ENCODE measurements at regions not wholly inside any gene's neighbourhood (a gene's known extent, or its start where the extent isn't known, plus 50 kb on each side); places are given as distances from the start of the nearest gene placed in this dataset.
"Not testable (repeated sequence)": the region's sequence is repeated elsewhere in the genome, so short reads cannot be mapped to it uniquely, and the experiment has no call there.

DNA sequence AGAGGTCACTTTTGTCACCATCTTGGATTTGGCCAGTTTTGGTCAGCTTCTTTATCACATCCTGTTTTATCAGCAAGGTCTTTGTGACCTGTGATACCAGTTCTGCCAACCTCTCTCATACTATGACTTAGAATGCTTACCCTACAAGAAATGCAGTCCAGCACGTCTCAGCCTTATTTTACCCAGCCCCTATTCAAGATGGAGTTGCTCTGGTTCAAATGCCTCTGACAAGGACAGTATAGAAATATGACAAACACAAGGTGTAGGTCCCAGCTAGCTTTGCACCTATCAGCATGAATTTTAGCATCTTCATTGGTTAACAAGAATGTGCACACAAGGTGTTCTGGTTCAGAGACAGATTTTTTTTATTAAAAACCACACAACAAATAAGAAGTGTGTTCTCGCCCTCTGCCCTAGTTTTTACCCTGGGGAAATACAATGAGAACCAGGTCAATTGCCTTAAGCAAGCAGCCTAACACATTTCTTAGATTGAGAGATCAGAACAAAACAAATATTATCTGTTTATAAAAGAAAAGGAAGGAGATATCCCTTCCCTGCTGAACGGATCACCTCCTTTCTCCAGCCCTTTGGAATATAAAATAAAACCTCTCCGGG, 962.3 kb upstream of the PRKX start:
- no peak for DNase-seq (ENCODE audit: low spot score)

DNA sequence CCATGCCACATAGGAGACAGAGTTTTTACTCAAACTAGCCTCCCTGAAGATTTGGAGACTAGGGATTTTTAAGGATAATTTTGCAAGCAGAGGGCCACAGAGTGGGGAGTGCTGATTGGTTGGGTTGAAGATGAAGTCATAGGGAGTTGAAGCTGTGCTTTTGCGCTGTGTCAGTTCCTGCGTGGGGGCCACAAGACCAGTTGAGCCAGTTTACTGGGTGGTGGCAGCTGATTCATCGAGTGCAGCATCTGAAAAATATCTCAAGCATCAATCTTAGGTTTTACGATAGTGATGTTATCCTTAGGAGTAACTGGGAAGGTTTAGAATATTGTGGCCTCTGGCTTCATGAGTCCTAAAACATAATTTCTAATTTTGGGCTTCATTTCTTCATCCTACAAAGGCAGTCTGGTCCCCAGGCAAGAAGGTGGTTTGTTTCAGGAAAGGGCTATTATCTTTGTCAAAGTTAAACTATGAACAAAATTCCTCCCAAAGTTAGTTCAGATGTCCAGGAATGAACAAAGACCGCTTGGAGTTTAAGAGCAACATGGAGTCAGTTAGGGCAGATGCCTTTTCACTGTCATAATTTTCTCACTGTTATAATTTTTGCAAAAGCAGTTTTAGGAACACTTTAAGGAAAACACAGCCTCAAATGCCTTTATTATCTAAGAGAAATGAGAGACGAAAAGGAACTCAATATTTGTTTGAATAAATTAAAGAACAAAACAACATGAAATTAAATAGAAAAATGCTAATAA, 960.8 kb upstream of the PRKX start:
- DNase-seq (ENCODE audit: low spot score): no peak

- no peak for DNase-seq (ENCODE audit: low spot score)
These were observed 957.9 kb upstream of the PRKX start for GRCh38 chrX:4671344-4671743.

- no peak for DNase-seq (ENCODE audit: low spot score)
These were observed 957.2 kb upstream of the PRKX start for GRCh38 chrX:4670606-4671005.

- no peak for DNase-seq (ENCODE audit: low spot score)
These were observed 955.5 kb upstream of the PRKX start for GRCh38 chrX:4668802-4669536.

DNA sequence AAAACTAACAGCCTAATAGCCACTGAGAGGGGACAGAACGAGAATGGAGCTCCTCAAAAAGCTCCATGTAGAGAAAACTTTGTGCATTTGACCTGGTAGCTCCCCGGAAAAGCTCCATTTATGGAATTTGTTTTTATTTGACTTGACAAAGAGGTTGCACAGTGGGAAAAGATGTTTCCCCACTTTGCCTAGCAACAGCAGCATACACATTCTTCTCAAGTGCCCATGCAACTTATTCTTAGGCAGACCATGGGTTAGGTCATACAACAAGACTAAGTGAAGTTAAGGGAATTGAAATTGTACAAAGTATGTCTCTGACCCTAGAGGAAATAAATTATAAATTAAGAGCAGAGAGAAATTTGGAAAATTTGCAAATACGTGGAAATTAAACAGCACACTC, 949.6 kb upstream of the PRKX start:
- no peak for DNase-seq (ENCODE audit: low spot score)

DNA sequence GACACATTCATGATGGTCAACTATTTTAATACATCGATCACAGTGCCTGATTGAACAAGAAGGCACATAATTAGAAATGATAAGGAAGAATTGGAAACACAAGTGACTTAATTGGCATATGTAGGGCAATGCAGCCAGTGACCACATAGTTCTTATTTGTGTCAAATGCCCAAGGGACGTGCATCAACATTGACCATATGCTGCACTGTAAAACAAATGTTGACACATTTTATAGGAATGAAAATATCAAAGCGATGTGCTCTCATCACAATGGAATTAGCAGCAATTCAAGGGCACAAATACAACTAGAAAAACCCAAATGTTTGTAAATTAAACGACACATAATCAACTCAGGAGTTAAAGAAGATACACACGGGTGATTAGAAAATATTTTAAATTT, 948.3 kb upstream of the PRKX start:
- DNase-seq (ENCODE audit: low spot score): no peak

DNA sequence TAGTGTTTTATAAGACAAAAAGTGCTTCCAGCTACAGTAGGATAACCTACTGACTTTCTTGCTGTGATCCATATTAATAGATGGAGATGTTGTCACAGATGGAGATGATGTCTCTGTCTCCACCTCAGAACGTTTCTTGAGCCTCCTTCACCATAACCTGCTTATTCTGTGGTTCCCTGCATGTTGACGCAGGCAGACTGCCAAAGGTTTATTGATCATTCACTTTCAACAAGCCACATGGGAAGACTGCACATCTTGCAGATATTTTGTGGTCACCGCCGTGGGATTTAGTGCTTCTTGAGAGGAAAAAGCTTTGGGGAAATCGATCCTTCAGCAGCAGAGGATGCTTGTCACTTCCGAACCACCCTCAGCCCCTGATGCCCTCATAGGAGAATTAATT, 943.0 kb upstream of the PRKX start:
- DNase-seq (ENCODE audit: low spot score): no peak

GRCh38 chrX:4655743-4656142, 942.3 kb upstream of the PRKX start:
- DNase-seq (ENCODE audit: low spot score): no peak

DNA sequence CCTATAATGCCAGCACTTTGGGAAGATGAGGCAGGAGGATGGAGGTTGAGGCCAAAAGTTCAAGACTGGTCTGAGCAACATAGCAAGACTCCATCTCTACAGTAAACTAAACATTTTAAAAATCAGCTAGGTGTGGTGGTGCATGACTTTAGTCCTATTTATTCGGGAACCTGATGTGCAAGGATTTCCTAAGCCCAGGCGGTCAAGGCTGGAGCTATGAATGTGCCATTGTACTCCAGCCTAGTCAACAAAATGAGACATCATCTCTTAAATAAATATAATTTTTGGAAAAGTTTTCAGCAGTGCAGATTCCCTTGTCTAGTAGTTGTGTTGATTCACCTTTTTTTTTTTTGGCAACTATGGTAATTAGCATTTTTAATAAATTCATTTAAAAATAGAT, 928.7 kb upstream of the PRKX start:
- no peak for DNase-seq (ENCODE audit: low spot score)

DNA sequence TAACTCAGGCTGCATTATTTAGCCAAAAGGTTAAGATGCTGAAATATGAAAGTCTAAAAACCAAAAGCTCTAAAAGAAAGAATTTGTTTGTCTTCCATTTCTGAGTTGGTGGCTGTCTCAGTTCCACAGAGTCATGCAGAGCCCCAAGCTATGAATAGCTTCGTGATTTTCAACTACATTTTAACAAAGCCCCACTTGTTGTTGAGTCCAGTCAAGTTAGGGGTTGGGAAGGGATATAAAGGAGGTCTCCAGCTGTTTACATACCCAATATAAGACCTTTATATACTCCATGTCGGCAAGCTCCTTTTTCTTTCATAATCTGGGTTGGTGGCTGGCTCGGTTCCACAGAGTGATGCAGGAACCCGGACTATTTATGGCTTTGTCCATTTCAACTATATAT, 924.6 kb upstream of the PRKX start:
- no peak for DNase-seq (ENCODE audit: low spot score)

GRCh38 chrX:4627414-4627813, 914.0 kb upstream of the PRKX start:
- no peak for DNase-seq (ENCODE audit: low spot score)

DNA sequence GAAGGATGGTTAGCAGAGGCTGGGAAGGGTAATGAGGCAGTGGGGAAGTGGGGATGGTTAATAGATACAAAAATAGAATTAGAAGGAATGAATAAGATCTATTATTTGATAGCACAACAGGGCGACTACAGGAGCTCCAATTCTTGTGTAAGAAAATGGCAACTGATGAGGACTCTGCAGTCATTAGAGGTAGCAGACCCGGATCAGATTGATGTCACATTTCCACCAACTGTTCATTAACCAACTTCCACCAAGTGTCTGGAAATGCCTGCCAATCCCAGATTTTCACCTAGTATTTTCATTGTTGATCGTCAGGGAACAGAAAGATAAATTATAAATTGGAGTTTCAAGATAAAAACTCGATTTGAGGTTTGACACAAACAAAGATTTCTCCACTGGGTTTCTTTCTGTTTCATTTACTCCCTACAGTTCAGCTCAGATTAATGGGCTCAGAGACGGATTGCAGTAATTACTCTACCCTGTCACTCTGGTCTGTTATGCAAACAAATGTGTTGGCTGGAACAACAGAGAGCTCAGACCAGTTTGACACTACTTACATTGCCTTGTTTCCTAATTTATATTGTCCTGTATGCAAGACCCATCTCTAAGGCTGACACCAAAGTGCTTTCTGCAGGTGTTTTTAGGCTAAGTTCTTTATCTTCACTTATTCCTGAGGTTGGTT, 909.2 kb upstream of the PRKX start:
- no peak for DNase-seq (ENCODE audit: low spot score)

DNA sequence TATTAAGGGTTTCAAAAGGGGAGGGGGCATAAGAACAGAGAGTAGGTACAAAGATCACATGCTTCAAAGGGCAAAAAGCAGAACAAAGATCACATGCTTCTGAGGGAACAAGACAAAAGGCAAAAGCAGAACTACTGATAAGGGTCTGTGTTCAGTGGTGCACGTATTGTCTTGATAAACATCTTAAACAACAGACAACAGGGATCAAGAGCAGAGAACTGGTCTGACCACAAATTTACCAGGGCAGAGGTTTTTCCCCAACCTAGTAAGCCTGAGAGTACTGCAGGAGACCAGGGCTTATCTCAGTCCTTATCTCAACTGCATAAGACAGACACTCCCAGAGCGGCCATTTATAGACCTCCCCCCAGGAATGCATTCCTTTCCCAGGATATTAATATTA, 900.2 kb upstream of the PRKX start:
- DNase-seq (ENCODE audit: low spot score): not testable (repeated sequence)

DNA sequence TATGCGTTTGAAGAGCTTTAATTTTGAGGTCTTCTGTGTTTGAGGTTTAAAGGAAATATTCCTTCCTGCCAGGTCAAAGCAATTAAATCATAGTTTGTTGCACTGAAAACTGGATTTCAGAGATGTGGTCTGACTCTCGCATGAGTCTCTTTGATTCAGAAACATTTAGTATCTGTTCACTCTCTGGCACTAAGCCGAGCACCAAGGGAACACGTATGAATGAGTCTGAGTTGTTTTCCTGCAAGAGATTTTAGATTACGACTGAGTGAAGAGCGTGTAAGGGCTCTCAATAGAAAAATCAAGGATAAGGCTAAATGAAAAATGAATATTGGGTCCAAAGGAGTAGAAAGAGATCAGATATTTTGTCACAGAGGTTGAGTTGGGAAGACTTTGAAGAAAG, 875.4 kb upstream of the PRKX start:
- DNase-seq (ENCODE audit: low spot score): no peak

DNA sequence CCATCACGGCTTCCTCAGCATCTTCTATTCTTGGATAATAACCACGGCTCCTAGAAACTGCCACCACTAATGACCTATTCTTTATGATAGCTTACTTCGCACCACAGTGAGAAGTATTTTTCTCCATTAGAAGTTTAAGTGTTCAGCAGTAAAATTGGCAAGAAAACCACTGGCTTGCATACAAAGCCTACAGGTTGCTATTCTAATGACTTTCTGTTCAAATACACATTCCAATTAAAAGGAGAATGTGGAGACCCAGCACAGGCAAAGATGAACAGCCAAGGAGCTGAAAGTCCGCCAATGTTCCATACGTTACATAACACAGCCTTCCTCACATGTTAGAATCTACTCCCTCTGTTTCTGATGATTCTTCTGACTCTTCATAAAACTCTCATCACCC, 875.0 kb upstream of the PRKX start:
- no peak for DNase-seq (ENCODE audit: low spot score)

DNA sequence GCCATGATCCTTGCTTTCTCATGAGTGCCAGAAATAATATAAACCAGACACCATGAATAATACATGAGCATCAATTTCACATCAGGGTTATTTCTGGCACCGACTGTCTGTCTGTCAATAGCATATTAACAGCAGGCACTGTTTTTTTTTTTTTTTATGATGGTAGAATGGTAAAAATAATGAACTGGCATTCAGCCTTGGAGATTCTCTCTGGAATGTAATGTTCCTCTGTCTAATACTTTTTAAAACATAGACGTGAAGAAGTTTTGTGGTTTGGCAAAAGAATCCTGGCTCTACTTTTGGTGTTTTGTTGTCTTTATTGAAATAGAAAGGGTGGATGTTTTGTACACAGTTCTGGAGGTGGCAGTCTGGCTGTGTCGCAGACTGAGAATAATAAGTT, 874.6 kb upstream of the PRKX start:
- DNase-seq (ENCODE audit: low spot score): no peak

DNA sequence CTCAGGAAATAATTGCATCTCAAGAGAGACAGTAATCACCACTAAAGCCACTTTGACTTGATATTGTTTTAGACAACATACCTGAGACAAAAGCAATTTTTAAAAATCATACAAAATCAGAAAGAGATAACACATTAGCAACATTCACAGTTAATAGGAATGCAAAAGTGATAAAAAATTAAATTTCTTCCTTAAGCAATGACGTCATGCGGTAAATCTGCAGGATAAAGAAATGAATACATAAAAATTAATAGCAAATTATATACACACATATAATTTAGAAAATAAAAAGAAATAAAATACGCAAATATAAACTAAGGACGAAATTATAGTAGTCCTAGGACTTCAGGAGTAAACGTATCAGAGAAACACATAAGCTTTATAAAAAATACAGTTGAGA, 866.5 kb upstream of the PRKX start:
- no peak for DNase-seq (ENCODE audit: low spot score)

GRCh38 chrX:4579480-4579879, 866.0 kb upstream of the PRKX start:
- DNase-seq (ENCODE audit: low spot score): no peak

DNA sequence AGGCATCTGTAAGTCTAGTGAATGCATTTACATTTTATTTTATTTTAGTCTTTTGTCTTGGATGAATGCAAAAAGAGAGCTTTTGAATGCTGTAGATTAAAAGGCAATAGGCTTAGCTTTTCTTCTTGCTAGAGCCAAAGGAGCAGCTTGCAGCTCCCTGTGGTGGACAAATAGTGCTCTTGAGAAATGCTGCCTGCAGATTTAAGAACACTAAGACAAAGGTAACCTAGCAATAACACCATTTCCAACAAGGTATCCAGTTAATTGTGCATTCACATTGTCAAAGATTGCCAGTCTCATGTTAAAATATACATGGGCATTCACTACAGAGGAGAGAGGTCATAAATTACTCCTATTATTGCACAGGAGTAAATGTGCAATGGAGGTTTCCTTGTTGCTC, 859.2 kb upstream of the PRKX start:
- DNase-seq (ENCODE audit: low spot score): no peak

DNA sequence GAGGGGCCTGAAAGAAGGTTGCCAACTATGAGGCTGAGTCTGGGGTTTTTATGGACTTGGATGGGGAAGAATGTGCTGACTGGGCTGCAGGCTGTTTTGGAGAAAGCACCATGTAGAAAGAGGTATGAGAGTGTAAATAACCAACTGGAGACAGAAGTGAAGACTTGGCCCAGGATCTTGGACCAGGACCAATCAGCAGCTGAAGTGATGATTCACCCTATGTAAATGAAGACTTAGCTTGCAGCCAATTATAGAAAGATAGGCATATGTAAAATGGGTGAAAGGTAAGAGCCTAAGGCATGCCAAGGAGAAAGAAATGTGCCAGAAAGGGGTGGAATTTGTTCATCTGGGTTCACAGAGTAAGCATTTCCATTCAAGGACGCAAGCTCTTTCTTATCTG, 856.7 kb upstream of the PRKX start:
- DNase-seq (ENCODE audit: low spot score): no peak

- no peak for DNase-seq (ENCODE audit: low spot score)
These were observed 846.7 kb upstream of the PRKX start for GRCh38 chrX:4560192-4560591.

DNA sequence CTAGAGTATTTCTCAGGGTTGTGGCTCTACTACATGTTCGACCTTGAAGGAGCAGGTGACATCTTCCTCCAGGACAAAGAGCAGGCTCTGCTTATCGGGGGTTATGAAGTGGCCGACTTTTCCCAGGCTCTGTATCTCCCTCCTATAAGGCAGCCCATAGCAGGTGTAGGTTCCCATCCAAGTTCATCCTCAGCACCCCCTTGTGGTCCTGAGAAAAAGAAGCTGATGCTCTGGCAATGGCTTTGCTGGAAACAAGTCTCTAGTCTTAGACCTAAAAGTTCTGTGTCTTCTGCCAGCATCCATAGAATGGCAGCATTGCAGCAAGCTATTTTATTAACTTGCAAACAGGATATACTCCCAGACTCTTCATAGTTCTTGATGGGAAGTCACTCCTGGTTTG, 836.6 kb upstream of the PRKX start:
- DNase-seq (ENCODE audit: low spot score): no peak
